ENCODE measurements at regions not wholly inside any gene's neighbourhood (a gene's known extent, or its start where the extent isn't known, plus 50 kb on each side); places are given as distances from the start of the nearest gene placed in this dataset.

- TF ChIP-seq, protein P1, sequence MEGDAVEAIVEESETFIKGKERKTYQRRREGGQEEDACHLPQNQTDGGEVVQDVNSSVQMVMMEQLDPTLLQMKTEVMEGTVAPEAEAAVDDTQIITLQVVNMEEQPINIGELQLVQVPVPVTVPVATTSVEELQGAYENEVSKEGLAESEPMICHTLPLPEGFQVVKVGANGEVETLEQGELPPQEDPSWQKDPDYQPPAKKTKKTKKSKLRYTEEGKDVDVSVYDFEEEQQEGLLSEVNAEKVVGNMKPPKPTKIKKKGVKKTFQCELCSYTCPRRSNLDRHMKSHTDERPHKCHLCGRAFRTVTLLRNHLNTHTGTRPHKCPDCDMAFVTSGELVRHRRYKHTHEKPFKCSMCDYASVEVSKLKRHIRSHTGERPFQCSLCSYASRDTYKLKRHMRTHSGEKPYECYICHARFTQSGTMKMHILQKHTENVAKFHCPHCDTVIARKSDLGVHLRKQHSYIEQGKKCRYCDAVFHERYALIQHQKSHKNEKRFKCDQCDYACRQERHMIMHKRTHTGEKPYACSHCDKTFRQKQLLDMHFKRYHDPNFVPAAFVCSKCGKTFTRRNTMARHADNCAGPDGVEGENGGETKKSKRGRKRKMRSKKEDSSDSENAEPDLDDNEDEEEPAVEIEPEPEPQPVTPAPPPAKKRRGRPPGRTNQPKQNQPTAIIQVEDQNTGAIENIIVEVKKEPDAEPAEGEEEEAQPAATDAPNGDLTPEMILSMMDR (conservative IDR thresholded peaks at IDR 0.05) = no peak
- TF ChIP-seq ZFX (IDR thresholded peaks at IDR 0.05) = no peak
- peak overlapping the region; percentile 27; the same call in 1 of the 2 replicates for H3K27ac ChIP-seq
Measured at GRCh38 chr1:228882041-228882770, 146.9 kb downstream of the RHOU start.

GRCh38 chr1:228882771-228883450 is 147.6 kb downstream of the RHOU start:
- no peak overlapping the region for H3K27ac ChIP-seq
- no peak for TF ChIP-seq ZFX (IDR thresholded peaks at IDR 0.05)
- TF ChIP-seq, protein P1 (conservative IDR thresholded peaks at IDR 0.05) = no peak

- TF ChIP-seq ZFX (IDR thresholded peaks at IDR 0.05) = no peak
- TF ChIP-seq, protein P1 (conservative IDR thresholded peaks at IDR 0.05) = no peak
- no peak overlapping the region for H3K27ac ChIP-seq
Measured at GRCh38 chr1:228883535-228883934, 148.3 kb downstream of the RHOU start.

DNA sequence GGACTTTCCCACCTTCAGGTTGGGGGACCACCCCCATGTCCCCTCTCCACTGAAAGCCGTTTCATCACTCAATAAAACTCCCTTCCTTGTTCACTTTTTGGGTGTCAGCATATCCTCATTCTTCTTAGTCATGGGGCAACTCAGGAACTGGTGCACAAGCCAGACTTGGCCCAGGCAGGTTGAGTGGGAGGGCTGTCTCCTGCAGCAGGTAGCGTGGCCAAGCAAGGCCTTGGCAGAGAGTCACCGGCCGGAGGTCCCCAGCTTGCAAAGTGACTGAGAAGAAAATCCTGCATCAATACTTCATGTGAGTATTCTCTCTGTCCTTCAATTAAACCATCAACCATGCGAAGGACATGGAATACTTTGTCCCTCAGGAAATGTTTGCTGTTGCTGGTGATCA is 148.9 kb downstream of the RHOU start:
- H3K27ac ChIP-seq = no peak overlapping the region
- TF ChIP-seq, protein P1 (conservative IDR thresholded peaks at IDR 0.05) = no peak
- TF ChIP-seq ZFX (IDR thresholded peaks at IDR 0.05) = no peak

GRCh38 chr1:228884615-228885566 is 149.6 kb downstream of the RHOU start:
- no peak overlapping the region for H3K27ac ChIP-seq
- TF ChIP-seq, protein P1 (conservative IDR thresholded peaks at IDR 0.05) = no peak
- TF ChIP-seq ZFX (IDR thresholded peaks at IDR 0.05) = no peak

- no peak for TF ChIP-seq ZFX (IDR thresholded peaks at IDR 0.05)
- TF ChIP-seq, protein P1 (conservative IDR thresholded peaks at IDR 0.05) = no peak
- no peak overlapping the region for H3K27ac ChIP-seq
Measured at GRCh38 chr1:228885845-228886244, 150.6 kb downstream of the RHOU start.

Data from C4-2B (cell line).